PC-3 (cell line): ENCODE measurements at regions not wholly inside any gene's neighbourhood (a gene's known extent, or its start where the extent isn't known, plus 50 kb on each side); places are given as distances from the start of the nearest gene placed in this dataset.

Experiments
- CTCF ChIP-seq: fragments of 300-600 bp; sonication (generic); conservative IDR thresholded peaks from 2 replicates; pipeline ENCODE4 v1.5.1; 2017; ENCODE audit warnings: antibody characterized with exemption, low read depth, mild to moderate bottlenecking, low read length
- EZH2 ChIP-seq: fragments of 300-600 bp; sonication (generic); IDR thresholded peaks from one replicate; pipeline ENCODE4 v1.6.1; 2017; ENCODE audit warnings: antibody characterized with exemption, mild to moderate bottlenecking, low read length; ENCODE audit not compliant: unreplicated experiment

- TF ChIP-seq CTCF (no peak), EZH2 (no peak)
Observed at GRCh38 chr1:22252251-22252650, 109.4 kb upstream of the WNT4 start.
